Endothelial cell of umbilical vein (primary cell): ENCODE measurements at regions not wholly inside any gene's neighbourhood (a gene's known extent, or its start where the extent isn't known, plus 50 kb on each side); places are given as distances from the start of the nearest gene placed in this dataset.

ENCODE experiments used
- EZH2 ChIP-seq: IDR thresholded peaks from 2 replicates; pipeline ENCODE4 v1.6.1; 2012; ENCODE audit warnings: borderline replicate concordance, low read depth, mild to moderate bottlenecking, moderate library complexity, low read length, inconsistent platforms; ENCODE audit not compliant: severe bottlenecking
- FOS ChIP-seq: IDR thresholded peaks from 2 replicates; pipeline ENCODE4 v1.6.1; 2011; ENCODE audit warnings: mild to moderate bottlenecking, low read length, moderate library complexity, borderline replicate concordance; ENCODE audit not compliant: insufficient read depth
- JUN ChIP-seq: IDR thresholded peaks from 2 replicates; pipeline ENCODE4 v1.6.1; 2011; ENCODE audit warnings: borderline replicate concordance, low read depth; ENCODE audit not compliant: insufficient read length, insufficient read depth
- MAX ChIP-seq: IDR thresholded peaks from 2 replicates; pipeline ENCODE4 v1.6.1; 2011; ENCODE audit not compliant: insufficient read depth, insufficient read length
- POLR2A ChIP-seq: IDR thresholded peaks from 2 replicates; pipeline ENCODE4 v1.6.1; 2012; ENCODE audit warnings: low read depth, mild to moderate bottlenecking, control low read depth, low read length
- POLR2AphosphoS5 ChIP-seq: IDR thresholded peaks from 2 replicates; pipeline ENCODE4 v1.6.1; 2012; ENCODE audit warnings: low read depth, mild to moderate bottlenecking, control low read depth, low read length, moderate library complexity; ENCODE audit not compliant: insufficient read depth
- TF ChIP-seq, protein P1 (sequence below), 2 donors: IDR thresholded peaks; 1 replicate in 1 of 2; 2 replicates in 1 of 2; pipeline ENCODE4 v1.5.1; 2011; ENCODE audit warnings: low read length in 2 of 2, mild to moderate bottlenecking in 2 of 2, moderate library complexity in 2 of 2, control low read depth in 1 of 2, inconsistent platforms in 1 of 2, low read depth in 1 of 2; ENCODE audit not compliant: insufficient read depth in 1 of 2; ENCODE audit errors: extremely low read depth in 1 of 2

DNA sequence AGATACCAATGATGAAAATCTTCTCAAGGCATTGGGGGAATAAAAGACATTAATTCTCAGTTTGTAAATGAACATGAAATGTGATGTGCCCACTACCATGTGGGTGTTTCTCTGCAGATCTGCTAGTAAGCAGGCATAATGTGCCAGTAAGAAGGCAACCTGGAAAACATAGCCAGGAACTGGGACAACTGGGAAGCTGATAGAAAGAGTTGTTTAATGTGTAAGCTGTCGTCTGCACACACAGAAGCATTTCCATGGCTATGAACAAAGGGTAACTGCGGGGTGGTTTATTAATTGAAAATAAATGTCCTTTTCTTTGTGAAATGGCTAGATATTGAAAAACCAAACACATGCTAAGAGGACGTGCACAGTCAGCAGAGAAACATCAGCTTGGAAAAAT lies 52.0 kb downstream of the ZC3H11B start:
- TF ChIP-seq POLR2A (no peak), MAX (no peak), EZH2 (no peak), FOS (no peak), POLR2AphosphoS5 (no peak), JUN (no peak)
- TF ChIP-seq, protein P1, sequence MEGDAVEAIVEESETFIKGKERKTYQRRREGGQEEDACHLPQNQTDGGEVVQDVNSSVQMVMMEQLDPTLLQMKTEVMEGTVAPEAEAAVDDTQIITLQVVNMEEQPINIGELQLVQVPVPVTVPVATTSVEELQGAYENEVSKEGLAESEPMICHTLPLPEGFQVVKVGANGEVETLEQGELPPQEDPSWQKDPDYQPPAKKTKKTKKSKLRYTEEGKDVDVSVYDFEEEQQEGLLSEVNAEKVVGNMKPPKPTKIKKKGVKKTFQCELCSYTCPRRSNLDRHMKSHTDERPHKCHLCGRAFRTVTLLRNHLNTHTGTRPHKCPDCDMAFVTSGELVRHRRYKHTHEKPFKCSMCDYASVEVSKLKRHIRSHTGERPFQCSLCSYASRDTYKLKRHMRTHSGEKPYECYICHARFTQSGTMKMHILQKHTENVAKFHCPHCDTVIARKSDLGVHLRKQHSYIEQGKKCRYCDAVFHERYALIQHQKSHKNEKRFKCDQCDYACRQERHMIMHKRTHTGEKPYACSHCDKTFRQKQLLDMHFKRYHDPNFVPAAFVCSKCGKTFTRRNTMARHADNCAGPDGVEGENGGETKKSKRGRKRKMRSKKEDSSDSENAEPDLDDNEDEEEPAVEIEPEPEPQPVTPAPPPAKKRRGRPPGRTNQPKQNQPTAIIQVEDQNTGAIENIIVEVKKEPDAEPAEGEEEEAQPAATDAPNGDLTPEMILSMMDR (IDR thresholded peaks at IDR 0.05; ENCODE audit: extremely low read depth in 1 of 2, insufficient read depth in 1 of 2, low read depth in 1 of 2, low read length in 2 of 2) = no peak
